Neural cell (in vitro differentiated cells): ENCODE measurements at regions not wholly inside any gene's neighbourhood (a gene's known extent, or its start where the extent isn't known, plus 50 kb on each side); places are given as distances from the start of the nearest gene placed in this dataset.

ENCODE experiments used
- EP300 ChIP-seq: fragments of 450-650 bp; conservative IDR thresholded peaks from 2 replicates; pipeline ENCODE4 v1.6.1; 2014; ENCODE audit warnings: antibody characterized with exemption, mild to moderate bottlenecking, moderate library complexity; ENCODE audit not compliant: poor library complexity, severe bottlenecking
- EZH2 ChIP-seq: fragments of 200-600, 300-800 bp; shearing (Covaris generic), sonication (generic); IDR thresholded peaks from 2 replicates; pipeline ENCODE4 v1.6.1; 2014; ENCODE audit warnings: antibody characterized with exemption, low read length, borderline replicate concordance, mild to moderate bottlenecking; ENCODE audit not compliant: insufficient read depth, poor library complexity, severe bottlenecking
- MXI1 ChIP-seq: fragments of 450-650 bp; conservative IDR thresholded peaks from 2 replicates; pipeline ENCODE4 v1.6.1; 2014; ENCODE audit warnings: antibody characterized with exemption, mild to moderate bottlenecking; ENCODE audit not compliant: poor library complexity, severe bottlenecking
- POLR2AphosphoS5 ChIP-seq: IDR thresholded peaks from 2 replicates; pipeline ENCODE4 v1.6.1; 2012
- RAD21 ChIP-seq: fragments of 450-650 bp; conservative IDR thresholded peaks from 2 replicates; pipeline ENCODE4 v1.6.1; 2014; ENCODE audit warnings: antibody characterized with exemption, mild to moderate bottlenecking, moderate library complexity
- TF ChIP-seq, protein P1 (sequence below): fragments of 450-650 bp; IDR thresholded peaks from 2 replicates; pipeline ENCODE4 v1.5.1; 2014; ENCODE audit warnings: antibody characterized with exemption, mild to moderate bottlenecking, moderate library complexity; ENCODE audit not compliant: poor library complexity, severe bottlenecking

- TF ChIP-seq, protein P1, sequence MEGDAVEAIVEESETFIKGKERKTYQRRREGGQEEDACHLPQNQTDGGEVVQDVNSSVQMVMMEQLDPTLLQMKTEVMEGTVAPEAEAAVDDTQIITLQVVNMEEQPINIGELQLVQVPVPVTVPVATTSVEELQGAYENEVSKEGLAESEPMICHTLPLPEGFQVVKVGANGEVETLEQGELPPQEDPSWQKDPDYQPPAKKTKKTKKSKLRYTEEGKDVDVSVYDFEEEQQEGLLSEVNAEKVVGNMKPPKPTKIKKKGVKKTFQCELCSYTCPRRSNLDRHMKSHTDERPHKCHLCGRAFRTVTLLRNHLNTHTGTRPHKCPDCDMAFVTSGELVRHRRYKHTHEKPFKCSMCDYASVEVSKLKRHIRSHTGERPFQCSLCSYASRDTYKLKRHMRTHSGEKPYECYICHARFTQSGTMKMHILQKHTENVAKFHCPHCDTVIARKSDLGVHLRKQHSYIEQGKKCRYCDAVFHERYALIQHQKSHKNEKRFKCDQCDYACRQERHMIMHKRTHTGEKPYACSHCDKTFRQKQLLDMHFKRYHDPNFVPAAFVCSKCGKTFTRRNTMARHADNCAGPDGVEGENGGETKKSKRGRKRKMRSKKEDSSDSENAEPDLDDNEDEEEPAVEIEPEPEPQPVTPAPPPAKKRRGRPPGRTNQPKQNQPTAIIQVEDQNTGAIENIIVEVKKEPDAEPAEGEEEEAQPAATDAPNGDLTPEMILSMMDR = no peak
- no peak for TF ChIP-seq RAD21
- no peak for TF ChIP-seq EZH2
- no peak for TF ChIP-seq EP300
- TF ChIP-seq POLR2AphosphoS5 = no peak
- no peak for TF ChIP-seq MXI1
Observed at GRCh38 chr20:61139031-61139430, 113.0 kb upstream of the CDH4 start.
